HG03565 (cell line): ENCODE measurements at regions not wholly inside any gene's neighbourhood (a gene's known extent, or its start where the extent isn't known, plus 50 kb on each side); places are given as distances from the start of the nearest gene placed in this dataset.
"Not testable (repeated sequence)": the region's sequence is repeated elsewhere in the genome, so short reads cannot be mapped to it uniquely, and the experiment has no call there.

Experiments
- ATAC-seq: cut with Tn5 transposase; IDR thresholded peaks from one replicate; pipeline ENCODE4 v1.9.1; 2021; ENCODE audit warnings: mild to moderate bottlenecking, moderate library complexity; ENCODE audit not compliant: unreplicated experiment

- ATAC-seq = not testable (repeated sequence)
Measured at GRCh38 chr10:76815505-76815904, 822.1 kb downstream of the KCNMA1 start.

- ATAC-seq = no peak
Measured at GRCh38 chr10:76811430-76811829, 826.2 kb downstream of the KCNMA1 start.

GRCh38 chr10:76788452-76788811 lies 849.2 kb downstream of the KCNMA1 start:
- no peak for ATAC-seq

- ATAC-seq = no peak
Measured at GRCh38 chr10:76787746-76788451, 849.7 kb downstream of the KCNMA1 start.

DNA sequence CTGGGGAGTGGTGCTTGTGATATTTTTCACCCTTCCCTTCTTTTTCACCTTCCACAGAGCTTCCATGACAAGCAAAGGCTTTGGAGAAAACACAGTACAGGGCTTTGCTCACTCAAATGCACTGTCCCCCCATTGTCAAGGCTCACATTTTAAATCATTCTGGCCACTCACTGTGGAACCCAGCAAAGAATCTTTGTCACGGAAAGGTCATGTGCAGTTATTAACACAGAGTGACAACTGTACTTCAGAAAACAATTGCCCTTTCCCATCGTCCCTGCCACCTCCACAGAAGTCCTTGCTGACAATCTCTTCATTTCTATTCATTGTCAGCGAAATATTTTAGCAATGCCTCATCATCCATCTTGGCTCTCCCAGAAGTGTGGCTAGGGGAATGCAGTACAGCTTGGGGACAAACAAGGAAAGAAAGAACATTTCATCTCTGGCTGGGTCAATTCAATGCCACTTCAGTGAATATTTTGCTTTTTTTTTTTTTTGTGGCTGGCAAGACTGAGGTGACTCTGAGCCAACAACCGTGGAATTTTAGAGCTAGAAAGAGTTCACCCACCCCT lies 851.0 kb downstream of the KCNMA1 start:
- ATAC-seq = no peak

DNA sequence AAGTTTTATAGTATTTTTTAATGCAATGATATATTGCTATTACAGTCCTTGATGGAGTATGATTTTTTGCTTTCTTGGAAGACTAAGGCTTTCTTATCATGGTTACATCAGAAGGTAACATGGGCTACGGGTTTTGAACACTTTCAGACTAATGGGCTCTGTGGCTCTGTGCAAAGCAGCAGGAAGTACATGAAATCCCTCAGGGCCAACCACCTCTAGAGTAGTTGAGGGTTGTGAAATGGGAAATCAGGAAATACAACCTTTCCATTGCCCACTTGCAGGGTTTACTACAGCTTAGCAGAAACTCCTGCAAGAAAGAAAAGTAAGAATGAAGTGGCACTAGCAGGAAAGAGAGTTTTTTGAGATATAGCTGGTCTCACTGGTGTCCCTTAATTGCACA lies 853.5 kb downstream of the KCNMA1 start:
- no peak for ATAC-seq

- ATAC-seq = no peak
Measured at GRCh38 chr10:76779796-76780301, 857.8 kb downstream of the KCNMA1 start.

DNA sequence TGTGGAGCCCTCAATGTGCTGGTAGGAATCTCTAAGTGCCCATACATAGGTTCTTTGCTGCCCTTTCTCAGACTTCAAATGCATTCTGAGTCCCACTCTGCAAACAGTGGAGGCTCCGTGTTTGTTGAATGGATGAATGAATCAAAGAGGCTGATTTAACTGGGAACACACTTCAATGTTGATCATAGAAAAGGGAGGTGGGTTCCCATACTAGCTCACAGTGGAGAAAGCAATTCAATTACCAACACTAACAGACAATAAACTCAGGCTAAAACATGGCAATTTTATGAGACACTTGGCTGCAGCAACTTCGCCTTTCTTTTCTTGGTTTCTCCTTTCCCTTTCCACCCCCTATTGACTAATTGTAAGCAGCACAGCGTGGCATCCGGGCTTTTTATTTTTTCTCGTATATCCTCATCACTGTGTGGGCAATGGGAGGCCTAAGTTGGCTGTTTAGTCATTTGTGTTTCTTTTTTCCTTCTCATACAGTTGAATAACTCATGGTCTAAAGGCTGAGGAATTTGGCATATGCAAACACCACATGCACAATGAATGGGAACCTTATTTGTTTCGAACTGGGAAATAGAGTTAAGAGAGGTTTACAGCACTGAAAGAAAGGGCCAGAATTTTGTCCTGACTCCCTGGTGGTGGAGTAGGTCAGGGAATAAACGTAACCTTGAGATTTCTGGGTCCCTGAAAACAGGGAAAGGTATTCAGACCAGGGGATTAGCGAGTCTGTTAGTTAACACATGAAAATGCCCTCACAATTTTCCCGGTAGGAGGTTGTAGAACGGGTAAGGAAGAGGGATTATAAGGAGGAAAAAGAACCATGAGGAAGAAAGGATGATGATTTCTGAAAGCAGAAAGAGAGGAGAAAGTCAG lies 858.5 kb downstream of the KCNMA1 start:
- ATAC-seq = no peak

DNA sequence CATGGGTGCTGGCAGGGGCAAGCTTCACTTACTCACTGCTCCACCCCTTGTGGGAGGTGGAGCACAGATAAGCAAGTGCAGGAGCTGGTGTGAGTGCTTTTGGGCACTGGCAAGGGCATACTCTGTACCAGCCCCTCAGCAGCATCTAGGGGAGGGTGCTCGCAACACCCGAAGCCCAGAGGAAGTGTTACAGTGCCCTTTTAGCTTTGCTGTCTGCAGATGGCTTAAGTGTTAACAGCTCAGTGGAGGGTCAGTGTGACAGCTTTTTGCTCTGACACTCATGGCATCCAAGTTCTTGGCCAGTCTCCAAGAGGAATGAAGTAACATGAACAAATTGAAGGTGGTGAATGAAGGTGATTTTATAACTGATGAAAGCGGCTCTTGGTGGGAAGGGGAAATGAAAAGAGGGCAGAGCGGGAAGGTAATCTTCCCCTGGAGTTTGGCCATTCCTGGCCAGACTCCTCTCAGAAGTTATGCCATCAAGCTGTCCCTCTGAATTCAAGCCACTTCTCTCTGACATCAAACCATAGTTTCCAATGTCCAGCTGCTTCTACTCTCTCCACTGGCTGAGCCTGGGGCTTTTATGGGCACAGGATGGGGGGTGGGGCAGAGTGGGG lies 862.5 kb downstream of the KCNMA1 start:
- no peak for ATAC-seq

- ATAC-seq = no peak
Measured at GRCh38 chr10:76769582-76769981, 868.0 kb downstream of the KCNMA1 start.

GRCh38 chr10:76769161-76769560 lies 868.4 kb downstream of the KCNMA1 start:
- no peak for ATAC-seq

- ATAC-seq = no peak
Measured at GRCh38 chr10:76766682-76767081, 870.9 kb downstream of the KCNMA1 start.

- not testable (repeated sequence) for ATAC-seq
Measured at GRCh38 chr10:76764921-76765320, 872.7 kb downstream of the KCNMA1 start.

- ATAC-seq = no peak
Measured at GRCh38 chr10:76764177-76764576, 873.4 kb downstream of the KCNMA1 start.

GRCh38 chr10:76763376-76763775 lies 874.2 kb downstream of the KCNMA1 start:
- no peak for ATAC-seq

DNA sequence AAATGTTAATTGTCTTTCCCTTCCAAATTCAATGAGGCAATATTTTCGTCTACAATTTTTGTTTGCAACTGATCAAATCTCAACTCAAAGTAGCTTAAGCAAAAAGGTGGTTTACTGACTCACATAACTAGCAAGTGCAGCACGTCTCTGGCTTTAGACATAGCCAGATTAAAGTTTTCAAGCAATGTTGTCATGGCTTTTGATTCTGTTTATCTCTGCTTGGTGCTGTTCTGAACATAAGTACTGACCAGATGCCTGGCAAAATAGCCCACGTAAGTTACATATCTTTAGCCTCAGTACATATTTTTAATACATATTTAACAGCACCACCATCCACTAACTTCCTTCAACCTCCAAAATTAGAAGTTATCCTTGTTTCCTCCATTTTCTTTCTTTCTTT lies 877.9 kb downstream of the KCNMA1 start:
- ATAC-seq = no peak

DNA sequence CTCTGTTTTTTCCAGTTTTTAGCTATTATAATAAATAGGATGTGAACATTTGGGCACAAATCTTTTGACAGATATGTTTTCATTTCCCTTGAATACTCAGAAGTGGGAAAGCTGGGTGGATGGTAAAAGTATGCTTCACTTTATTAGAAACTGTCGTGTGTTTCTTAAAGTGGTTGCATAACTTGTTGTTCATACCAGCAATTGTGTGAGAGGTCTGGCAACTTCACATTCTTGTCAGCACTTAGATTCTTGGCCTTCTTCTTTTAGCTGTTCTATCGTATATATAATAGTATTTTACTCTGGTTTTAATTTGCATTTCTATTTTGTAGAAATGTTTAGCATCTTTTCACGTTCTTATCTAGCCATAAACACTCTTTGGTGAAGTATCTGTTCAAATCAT lies 894.4 kb downstream of the KCNMA1 start:
- ATAC-seq = no peak

DNA sequence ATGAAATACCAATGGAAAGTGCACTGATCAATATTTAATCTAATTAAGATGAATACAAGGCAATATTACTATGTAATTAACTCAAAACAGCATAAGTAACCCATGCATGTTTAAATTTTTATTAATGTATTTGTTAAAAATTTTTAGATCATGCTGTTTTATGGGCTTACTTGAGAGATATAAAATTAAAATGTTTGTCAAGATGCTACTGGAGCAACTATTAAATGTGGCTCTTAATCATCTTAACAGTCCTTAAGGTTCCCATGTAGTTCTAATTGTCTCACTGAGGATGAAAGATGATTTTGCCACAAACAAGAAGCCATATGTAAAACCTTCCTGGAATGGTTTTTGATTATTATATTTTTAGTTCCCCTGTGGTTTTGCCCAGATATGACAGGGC lies 897.1 kb downstream of the KCNMA1 start:
- ATAC-seq = no peak

DNA sequence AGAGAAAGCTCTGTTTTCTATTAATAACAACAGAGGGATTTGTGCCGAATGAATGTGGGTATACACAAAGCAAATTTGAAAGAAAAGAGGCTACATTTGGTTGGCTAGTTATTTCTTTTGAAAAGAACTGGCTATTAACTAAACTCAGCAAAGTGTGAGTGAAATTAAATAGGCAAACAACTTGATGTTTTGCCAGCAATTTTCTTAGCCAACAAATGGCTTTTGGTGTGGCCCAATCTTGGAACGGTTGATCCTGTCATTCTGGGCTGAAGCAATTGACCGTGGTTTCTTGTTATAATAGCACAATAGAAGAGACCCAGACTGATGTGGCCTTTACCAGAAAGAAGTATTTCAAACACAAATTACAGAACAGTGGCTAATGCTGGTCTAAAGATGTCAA lies 898.6 kb downstream of the KCNMA1 start:
- no peak for ATAC-seq

- no peak for ATAC-seq
Measured at GRCh38 chr10:76736815-76737618, 900.6 kb downstream of the KCNMA1 start.
